ENCODE measurements at regions not wholly inside any gene's neighbourhood (a gene's known extent, or its start where the extent isn't known, plus 50 kb on each side); places are given as distances from the start of the nearest gene placed in this dataset.

- POLR2A ChIA-PET (ENCODE audit: partially characterized antibody), result no interaction called here
Measured at GRCh38 chr9:126750941-126751725, 53.7 kb upstream of the ZBTB43 start.

GRCh38 chr9:126752376-126752775 is 52.5 kb upstream of the ZBTB43 start:
- H3K4me3 ChIP-seq (ENCODE audit: low read length in 2 of 2), result no peak overlapping the region
- no peak overlapping the region for H3K27ac Mint-ChIP-seq
- no peak for DNase-seq
- no peaks in the 10 kb centered on the region for H3K9me3 Mint-ChIP-seq
- no peak overlapping the region for H3K4me3 Mint-ChIP-seq
- no peaks in the 10 kb centered on the region for H3K36me3 Mint-ChIP-seq
- no peaks in the 10 kb centered on the region for H3K27me3 ChIP-seq (ENCODE audit: insufficient read depth, low read length)
- peaks cover 11% of the 10 kb centered on the region for H3K4me1 ChIP-seq (ENCODE audit: insufficient read depth, low read length)
- intact Hi-C loops (cut with micrococcal nuclease), result no loop called here
- H3K27ac ChIP-seq (ENCODE audit: low read depth, low read length), result no peak overlapping the region
- peaks cover 3 to 7% of the 10 kb centered on the region in 2 donors for H3K27me3 Mint-ChIP-seq
- H3K9me3 ChIP-seq (ENCODE audit: control insufficient read depth in 1 of 2, low read length in 2 of 2), result no peaks in the 10 kb centered on the region
- peaks cover 8 to 18% (median 14%) of the 10 kb centered on the region in 4 donors for H3K4me1 Mint-ChIP-seq
- CTCF ChIA-PET (ENCODE audit: partially characterized antibody), result interaction anchor here (0.9 to 2.2 kb wide), 3 partner anchors 11 to 46 kb away, joined by 3 to 5 read pairs (median 4); no protein-coding TSS in a partner anchor
- H3K36me3 ChIP-seq (ENCODE audit: insufficient read depth, low read length), result no peaks in the 10 kb centered on the region
- POLR2A ChIA-PET (ENCODE audit: partially characterized antibody), result no interaction called here

More at GRCh38 chr9:126750941-126751725, 53.7 kb upstream of the ZBTB43 start:
- Mint-ChIP-seq H3K9me3 (no peaks in the 10 kb centered on the region), H3K4me1 (peaks cover 14 to 27% (median 16%) of the 10 kb centered on the region in 4 donors), H3K36me3 (no peaks in the 10 kb centered on the region), H3K4me3 (no peak overlapping the region), H3K27ac (no peak overlapping the region), H3K27me3 (peaks cover 3 to 7% of the 10 kb centered on the region in 2 donors)
- intact Hi-C loops (cut with micrococcal nuclease), result no loop called here
- Histone ChIP-seq H3K4me1 (ENCODE audit: insufficient read depth, low read length) (peaks cover 11% of the 10 kb centered on the region), H3K4me3 (ENCODE audit: low read length in 2 of 2) (no peak overlapping the region), H3K27me3 (ENCODE audit: insufficient read depth, low read length) (no peaks in the 10 kb centered on the region), H3K36me3 (ENCODE audit: insufficient read depth, low read length) (no peaks in the 10 kb centered on the region), H3K27ac (ENCODE audit: low read depth, low read length) (no peak overlapping the region), H3K9me3 (ENCODE audit: control insufficient read depth in 1 of 2, low read length in 2 of 2) (no peaks in the 10 kb centered on the region)
- CTCF ChIA-PET (ENCODE audit: partially characterized antibody), result interaction anchor here (1.0 to 2.2 kb wide), 3 partner anchors 31 to 45 kb away, joined by 3 to 5 read pairs (median 3); no protein-coding TSS in a partner anchor
- DNase-seq, result no peak

DNA sequence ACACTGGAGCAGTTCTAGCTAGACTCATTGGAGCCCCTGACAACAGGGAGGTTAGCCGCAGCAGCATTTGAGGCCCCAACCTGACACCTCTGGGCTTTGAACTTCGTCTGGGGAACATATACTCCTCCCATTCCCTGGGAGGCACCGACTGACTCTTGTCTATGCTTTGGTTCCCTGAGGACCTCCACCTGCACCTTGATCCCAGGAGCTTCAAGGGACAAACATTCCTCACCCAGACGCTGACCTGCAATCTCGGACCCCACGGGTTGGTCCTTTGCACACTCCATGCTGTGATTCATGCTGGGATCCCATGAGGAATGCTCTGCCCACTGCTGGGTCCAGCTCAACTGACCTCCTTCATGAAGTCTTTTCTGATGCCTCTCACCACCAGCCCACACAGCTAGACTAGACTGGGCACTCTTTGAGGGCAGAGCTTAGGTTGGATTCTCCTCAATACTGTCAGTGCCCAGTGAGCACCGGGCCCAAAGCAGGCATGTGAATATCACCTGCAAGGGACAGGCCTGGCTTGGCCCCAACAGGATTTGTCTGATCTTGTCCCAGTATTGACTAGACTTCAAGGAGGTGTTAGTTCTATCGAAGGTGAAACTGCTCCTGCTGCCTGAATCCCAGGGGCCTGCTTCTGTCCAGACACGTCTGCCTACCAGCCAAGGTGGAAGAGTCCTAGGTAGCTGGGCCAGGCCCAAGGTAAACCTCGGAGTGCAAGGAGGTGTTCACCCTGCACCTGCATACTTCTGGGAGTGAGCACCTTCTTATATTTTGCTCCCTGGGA is 51.8 kb upstream of the ZBTB43 start:
- H3K4me3 ChIP-seq (ENCODE audit: low read length in 2 of 2), result no peak overlapping the region
- peaks cover 3 to 7% of the 10 kb centered on the region in 2 donors for H3K27me3 Mint-ChIP-seq
- no peak overlapping the region for H3K4me3 Mint-ChIP-seq
- peaks cover 4% of the 10 kb centered on the region for H3K4me1 ChIP-seq (ENCODE audit: insufficient read depth, low read length)
- H3K36me3 ChIP-seq (ENCODE audit: insufficient read depth, low read length), result no peaks in the 10 kb centered on the region
- no peaks in the 10 kb centered on the region for H3K27me3 ChIP-seq (ENCODE audit: insufficient read depth, low read length)
- H3K27ac ChIP-seq (ENCODE audit: low read depth, low read length), result no peak overlapping the region
- CTCF ChIA-PET (ENCODE audit: partially characterized antibody), result interaction anchor here (0.9 to 1.3 kb wide), 2 partner anchors 10 to 48 kb away, joined by 4 read pairs; no protein-coding TSS in a partner anchor
- no peaks in the 10 kb centered on the region for H3K36me3 Mint-ChIP-seq
- intact Hi-C loops (cut with micrococcal nuclease), result no loop called here
- H3K9me3 Mint-ChIP-seq, result peaks cover 0 to under 1% (median 0%) of the 10 kb centered on the region in 8 donors
- peaks cover 2 to 12% (median 9%) of the 10 kb centered on the region in 4 donors for H3K4me1 Mint-ChIP-seq
- H3K27ac Mint-ChIP-seq, result no peak overlapping the region
- H3K9me3 ChIP-seq (ENCODE audit: control insufficient read depth in 1 of 2, low read length in 2 of 2), result no peaks in the 10 kb centered on the region
- DNase-seq, result no peak
- POLR2A ChIA-PET (ENCODE audit: partially characterized antibody), result no interaction called here

DNA sequence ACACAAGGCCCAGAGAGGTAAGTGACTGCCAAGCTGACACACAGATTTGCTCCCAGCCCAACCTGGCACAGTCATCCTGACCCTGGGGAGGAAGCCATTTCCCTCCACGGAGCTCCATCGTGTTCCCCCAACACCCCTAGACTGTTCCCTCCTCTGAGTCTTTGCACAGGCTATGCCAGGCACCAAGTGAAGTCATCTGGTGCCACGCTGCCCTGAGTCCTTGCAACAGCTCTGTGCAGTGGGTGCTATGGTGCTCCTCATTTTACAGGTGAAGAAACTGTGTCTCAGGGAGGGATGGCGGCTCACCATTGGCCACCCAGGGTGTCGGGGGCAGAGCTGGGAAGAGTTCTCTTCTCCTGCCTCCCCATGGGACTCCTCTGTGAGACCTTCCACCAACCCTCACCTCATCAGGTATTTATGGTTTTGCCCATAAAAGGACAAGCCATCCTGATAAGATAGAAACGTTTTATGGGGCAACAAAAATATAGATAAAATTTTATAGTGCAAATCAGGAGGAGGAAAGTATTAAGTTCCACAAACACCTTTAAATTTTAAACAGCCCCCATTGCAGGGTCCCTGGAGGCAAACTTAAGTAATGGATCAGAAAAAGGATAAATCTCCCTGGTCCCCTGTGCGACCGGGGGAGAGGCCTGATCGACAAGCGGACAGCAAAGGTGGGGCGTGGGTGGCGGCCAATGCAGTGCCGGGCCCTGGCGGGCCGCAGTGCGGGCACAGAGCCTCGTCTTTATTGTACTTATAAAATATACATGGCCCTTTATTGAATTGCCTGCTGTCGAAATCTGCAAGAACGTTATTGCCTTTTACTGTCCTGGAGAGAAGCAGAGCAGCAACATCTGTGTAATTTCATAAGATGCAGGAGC is 50.2 kb upstream of the ZBTB43 start:
- no peak for DNase-seq
- Mint-ChIP-seq H3K27ac (no peak overlapping the region), H3K4me3 (no peak overlapping the region), H3K9me3 (peaks cover 0 to 2% (median 0%) of the 10 kb centered on the region in 8 donors), H3K36me3 (no peaks in the 10 kb centered on the region), H3K4me1 (peaks cover 0 to 3% (median 0%) of the 10 kb centered on the region in 4 donors), H3K27me3 (peaks cover 0 to 11% of the 10 kb centered on the region in 2 donors)
- Histone ChIP-seq H3K9me3 (ENCODE audit: control insufficient read depth in 1 of 2, low read length in 2 of 2) (no peaks in the 10 kb centered on the region), H3K27ac (ENCODE audit: low read depth, low read length) (no peak overlapping the region), H3K36me3 (ENCODE audit: insufficient read depth, low read length) (no peaks in the 10 kb centered on the region), H3K4me3 (ENCODE audit: low read length in 2 of 2) (no peak overlapping the region), H3K27me3 (ENCODE audit: insufficient read depth, low read length) (no peaks in the 10 kb centered on the region), H3K4me1 (ENCODE audit: insufficient read depth, low read length) (no peaks in the 10 kb centered on the region)
- intact Hi-C loops (cut with micrococcal nuclease), result no loop called here
- ChIA-PET CTCF (ENCODE audit: partially characterized antibody) (interaction anchor here (0.7 kb wide), 1 partner anchor 48 kb away, joined by 5 read pairs; no protein-coding TSS in a partner anchor), POLR2A (ENCODE audit: partially characterized antibody) (no interaction called here)

Measured in CD4-positive, alpha-beta memory T cell (primary cell).